SKM-1 (cell line): ENCODE measurements at regions not wholly inside any gene's neighbourhood (a gene's known extent, or its start where the extent isn't known, plus 50 kb on each side); places are given as distances from the start of the nearest gene placed in this dataset.

Source experiments
- DNase-seq: peaks from one replicate; lab custom pipeline; 2025; ENCODE audit not compliant: unreplicated experiment; lab: John Stamatoyannopoulos, UW

DNA sequence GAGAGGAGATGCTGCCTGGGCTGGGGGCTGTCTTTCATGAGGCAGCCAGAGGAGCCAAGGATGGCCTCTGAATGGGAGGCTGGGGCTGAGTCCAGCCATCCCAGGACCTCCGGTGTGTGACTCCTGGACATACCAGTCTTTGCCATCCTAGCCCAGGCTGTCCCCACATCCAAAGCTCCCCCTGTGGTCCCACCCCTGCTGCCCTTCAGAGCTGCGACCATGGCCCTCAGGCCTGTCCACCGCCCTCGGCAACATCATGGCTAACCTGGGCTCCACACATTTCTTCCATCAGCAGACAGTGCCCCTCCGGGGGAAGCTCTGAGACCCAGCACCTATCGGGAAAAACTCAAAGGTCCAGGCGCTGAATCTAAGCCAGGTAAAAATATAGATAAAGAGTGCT is 324.4 kb downstream of the MN1 start:
- DNase-seq = no peak

- DNase-seq = no peak
Measured at GRCh38 chr22:27480487-27480886, 321.1 kb downstream of the MN1 start.

GRCh38 chr22:27482402-27482801 is 319.2 kb downstream of the MN1 start:
- no peak for DNase-seq

DNA sequence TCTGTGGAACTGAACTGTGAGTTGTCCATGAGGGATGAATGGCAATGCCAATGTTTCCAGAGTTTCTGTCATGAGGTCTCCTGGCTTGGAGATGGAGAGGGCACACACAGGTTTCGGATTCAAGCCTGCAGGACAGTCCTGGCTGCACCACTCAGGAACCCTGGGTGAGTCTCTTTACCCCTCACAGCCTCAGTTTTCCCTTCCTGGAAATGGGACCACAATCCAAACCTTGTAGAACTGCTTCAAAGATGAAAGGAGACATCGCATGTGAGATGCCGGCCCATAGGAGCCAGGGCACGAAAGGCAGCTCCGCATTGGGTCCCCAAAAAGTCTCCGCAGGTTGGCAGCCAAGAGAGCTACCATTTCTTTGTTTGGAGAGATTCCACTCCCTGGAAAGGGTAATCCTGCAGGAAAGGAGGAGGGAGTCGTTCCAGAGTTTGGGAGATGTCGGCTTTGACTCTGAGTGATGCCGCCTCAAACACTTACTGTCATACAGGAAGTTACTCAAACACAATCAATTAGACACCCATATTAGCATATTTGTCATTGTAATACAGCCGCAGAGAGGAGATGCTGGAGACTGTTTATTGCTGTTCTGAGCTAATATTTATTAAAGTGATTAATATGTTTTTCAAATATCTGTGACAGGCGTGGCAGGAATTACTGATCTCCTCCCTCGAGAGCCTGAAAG is 318.3 kb downstream of the MN1 start:
- DNase-seq = no peak

GRCh38 chr22:27485842-27486241 is 315.7 kb downstream of the MN1 start:
- no peak for DNase-seq

GRCh38 chr22:27487600-27488452 is 313.7 kb downstream of the MN1 start:
- DNase-seq = no peak

DNA sequence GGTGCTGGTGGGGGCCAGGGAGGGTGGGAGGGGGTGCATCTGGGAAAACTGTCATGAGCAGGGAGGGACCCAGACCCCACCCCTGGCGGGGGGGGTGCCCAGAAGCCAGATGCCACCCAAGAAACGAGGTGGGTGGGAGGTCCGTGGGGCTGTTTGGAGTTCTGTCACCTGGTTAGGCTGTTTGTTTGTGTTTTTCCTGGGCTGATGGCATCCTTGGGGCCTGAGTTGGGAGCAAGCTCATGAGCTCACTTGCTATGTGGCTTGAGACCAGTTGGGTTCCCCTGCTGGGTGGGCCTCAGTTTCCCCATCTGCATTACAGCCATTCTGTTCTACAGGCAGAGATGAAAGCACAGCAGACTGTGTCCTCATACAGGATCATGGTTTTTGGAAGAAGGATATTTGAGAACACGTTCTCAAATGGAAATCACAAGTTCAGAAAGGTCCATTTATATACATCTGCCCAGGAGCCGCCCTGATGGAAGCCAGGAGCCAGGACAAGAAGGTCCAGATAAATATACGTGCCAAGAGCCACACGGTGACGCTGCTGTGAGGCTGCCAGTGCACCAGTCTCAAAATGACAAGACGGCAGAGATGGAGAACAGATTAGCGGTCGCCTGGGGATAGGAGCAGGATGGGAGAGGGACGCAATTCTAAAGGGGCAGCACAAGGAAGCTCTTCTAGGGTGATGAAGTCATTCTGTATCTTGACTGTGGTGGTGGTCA is 312.9 kb downstream of the MN1 start:
- no peak for DNase-seq

DNA sequence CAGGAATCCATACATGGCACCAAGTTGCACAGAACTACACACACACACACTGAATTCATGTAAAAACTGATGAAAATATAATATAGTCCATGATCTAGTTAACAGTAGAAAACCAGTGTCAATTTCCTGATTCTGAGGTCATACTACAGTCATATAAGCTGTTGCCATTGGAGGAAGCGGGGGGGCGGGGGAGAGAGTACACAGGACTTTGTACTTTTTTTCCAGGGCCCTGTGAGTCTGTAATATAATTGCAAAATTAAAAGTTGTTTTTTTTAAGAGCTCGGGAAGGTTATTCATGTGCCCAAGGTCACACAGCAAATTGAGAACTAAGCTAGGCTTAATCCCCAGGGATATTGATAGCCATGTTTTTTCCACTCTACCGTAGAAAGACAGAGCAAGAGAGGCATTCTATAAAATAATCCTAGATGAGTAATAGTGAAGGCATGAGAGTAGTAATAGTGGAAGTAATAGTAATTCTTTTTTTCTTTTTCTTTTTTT is 312.3 kb downstream of the MN1 start:
- DNase-seq = no peak

- DNase-seq = no peak
Measured at GRCh38 chr22:27490080-27490479, 311.5 kb downstream of the MN1 start.

GRCh38 chr22:27491888-27492287 is 309.7 kb downstream of the MN1 start:
- DNase-seq = no peak

- no peak for DNase-seq
Measured at GRCh38 chr22:27492566-27493201, 308.9 kb downstream of the MN1 start.

DNA sequence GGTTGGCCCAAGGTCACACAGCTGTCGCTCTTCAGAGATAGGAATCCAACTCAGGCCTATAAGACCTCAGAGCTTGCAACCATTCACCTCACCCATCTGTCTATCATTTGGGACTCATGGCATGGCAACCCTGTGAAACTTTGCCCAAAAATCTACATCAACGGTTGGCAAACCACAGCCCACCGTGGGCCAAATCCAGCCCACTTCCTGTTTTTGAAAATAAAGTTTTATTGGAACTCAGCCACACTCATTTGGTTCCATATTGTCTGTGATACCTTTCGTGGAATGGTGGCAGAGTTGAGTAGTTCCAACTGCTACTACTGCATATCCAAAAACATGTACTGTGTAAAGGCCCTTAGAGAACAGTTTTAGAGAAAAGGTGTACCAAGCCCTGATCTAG is 307.8 kb downstream of the MN1 start:
- no peak for DNase-seq

DNA sequence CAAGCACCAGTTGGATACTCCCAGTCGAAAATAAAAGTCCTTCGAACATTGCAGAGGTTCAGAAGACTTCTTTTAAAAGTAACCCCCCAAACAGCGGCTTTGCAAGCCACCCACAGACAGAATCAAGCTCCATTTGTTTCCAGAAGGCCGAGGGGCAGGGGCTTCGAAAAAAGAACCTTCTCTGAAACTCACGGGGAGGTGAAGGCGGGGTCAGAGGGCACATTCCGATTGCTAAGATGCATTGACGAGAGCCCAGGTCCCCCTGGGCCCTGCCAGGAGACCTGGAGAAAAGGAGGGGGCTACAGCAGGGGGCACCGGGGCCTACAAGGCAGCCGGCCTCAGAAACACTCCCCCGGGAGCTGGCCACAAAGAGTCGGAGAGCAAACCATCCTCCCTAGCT is 306.8 kb downstream of the MN1 start:
- no peak for DNase-seq

- no peak for DNase-seq
Measured at GRCh38 chr22:27495325-27495724, 306.2 kb downstream of the MN1 start.

DNA sequence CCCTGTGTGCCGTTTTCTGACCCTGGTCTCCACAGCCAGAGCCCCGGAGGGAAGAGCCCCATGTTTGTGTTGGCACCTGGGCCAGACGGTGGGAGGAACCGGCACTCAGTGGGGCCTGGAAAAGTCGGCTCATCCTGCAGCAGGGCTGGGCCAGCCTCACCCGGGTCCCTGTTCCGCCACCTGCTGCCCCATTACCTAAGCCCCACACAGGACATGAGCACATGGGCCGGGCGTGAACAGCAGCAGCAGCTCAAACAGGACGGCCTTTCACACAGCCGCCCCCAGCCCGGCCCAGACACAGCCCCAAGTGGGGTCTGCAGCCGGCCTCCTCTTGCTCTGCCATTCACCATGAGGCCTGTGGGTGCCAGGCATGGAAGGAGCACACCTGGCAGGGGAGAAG is 302.4 kb downstream of the MN1 start:
- no peak for DNase-seq

GRCh38 chr22:27501191-27501936 is 300.2 kb downstream of the MN1 start:
- DNase-seq = no peak

- DNase-seq = no peak
Measured at GRCh38 chr22:27502327-27502726, 299.2 kb downstream of the MN1 start.

DNA sequence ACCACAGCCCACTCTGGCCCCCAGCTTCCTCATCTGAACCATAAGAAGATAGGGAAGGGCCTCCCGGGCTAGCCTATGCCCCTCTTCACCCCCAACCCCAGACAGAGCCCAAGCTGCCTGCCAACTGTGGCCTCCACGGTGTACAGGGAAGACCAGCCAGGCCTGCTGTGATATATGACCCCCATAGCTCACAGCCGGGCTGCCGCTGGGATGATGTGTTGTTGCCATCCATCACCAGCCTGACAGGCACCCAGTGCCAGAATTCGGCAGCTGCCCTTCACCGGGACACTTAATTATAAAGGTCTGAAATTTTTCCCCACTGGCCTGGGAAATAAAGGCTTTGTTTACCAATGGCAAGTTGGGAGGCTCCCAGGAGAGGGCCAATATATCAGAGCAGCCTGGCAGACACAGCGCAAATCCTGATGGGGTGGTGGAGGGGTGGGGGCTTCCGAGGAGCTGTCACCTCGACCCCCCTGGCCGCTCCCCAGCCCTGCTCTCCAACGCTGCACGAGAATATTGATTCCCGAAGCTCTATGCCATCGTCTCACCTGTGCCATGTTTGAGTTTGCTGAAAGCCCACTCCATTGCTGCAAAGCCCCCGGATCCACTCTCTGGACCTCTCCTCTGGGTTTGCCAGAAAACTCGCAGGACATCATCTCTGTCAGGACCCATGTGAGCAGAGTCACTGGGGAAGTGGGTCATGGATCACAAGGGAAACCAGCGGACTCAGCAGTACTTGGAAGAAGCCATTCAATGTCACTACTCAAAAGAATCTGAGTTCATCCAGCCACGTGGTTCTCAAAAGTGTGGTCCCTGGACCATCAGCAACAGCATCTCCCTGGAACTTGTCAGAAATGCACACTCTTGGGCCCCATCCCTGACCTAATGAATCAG is 296.9 kb downstream of the MN1 start:
- DNase-seq = no peak

DNA sequence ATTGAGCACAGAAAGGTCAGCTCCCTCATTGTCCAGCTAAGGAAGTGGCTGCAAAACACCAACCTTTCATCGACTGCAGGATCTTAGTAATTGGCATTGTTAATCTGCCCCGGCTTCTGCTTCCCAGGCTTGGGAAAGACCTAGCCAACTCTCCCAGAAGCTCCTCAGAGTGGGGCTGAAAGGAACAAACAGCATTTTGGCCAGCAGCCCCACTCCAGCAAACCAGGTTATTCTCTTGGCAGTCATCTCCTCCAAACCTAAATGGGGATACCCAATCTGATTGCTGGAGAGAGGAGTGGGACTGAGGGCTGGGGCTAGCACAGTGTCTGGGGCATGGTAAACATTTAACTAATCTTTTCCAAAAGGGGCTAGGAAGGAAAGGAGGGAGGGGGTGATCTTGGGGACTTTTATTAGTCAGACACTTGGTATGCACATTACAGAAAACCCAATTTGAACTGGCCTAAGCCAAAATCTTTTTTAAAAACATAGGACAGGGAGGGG is 294.4 kb downstream of the MN1 start:
- DNase-seq = no peak
